Type B pancreatic cell (in vitro differentiated cells): ENCODE measurements at regions not wholly inside any gene's neighbourhood (a gene's known extent, or its start where the extent isn't known, plus 50 kb on each side); places are given as distances from the start of the nearest gene placed in this dataset.
"Not testable (repeated sequence)": the region's sequence is repeated elsewhere in the genome, so short reads cannot be mapped to it uniquely, and the experiment has no call there.

ENCODE experiments used
- DNase-seq: peaks from one replicate; pipeline ENCODE4 v3.0.0; 2021; ENCODE audit warnings: mixed read lengths; ENCODE audit not compliant: unreplicated experiment; ENCODE audit errors: extremely low spot score
- H3K27ac Mint-ChIP-seq: 2 replicates; pipeline ENCODE4 v1.8.0; 2021; ENCODE audit warnings: mild to moderate bottlenecking, mixed read lengths
- H3K27me3 Mint-ChIP-seq: 2 replicates; pipeline ENCODE4 v1.8.0; 2021; ENCODE audit warnings: mixed read lengths
- H3K36me3 Mint-ChIP-seq: 2 replicates; pipeline ENCODE4 v1.8.0; 2021; ENCODE audit warnings: mixed read lengths
- H3K4me1 Mint-ChIP-seq: one replicate; pipeline ENCODE4 v1.8.0; 2021; ENCODE audit warnings: mixed read lengths; ENCODE audit not compliant: unreplicated experiment
- H3K4me3 Mint-ChIP-seq: 2 replicates; pipeline ENCODE4 v1.8.0; 2021; ENCODE audit warnings: mild to moderate bottlenecking, mixed read lengths
- H3K9me3 Mint-ChIP-seq: 2 replicates; pipeline ENCODE4 v1.8.0; 2021; ENCODE audit warnings: mixed read lengths
- CTCF ChIP-seq: fragments of 200-600 bp; sonication (generic); conservative IDR thresholded peaks from 2 replicates; pipeline ENCODE4 v1.5.0; 2021; ENCODE audit warnings: antibody characterized with exemption, mild to moderate bottlenecking

DNA sequence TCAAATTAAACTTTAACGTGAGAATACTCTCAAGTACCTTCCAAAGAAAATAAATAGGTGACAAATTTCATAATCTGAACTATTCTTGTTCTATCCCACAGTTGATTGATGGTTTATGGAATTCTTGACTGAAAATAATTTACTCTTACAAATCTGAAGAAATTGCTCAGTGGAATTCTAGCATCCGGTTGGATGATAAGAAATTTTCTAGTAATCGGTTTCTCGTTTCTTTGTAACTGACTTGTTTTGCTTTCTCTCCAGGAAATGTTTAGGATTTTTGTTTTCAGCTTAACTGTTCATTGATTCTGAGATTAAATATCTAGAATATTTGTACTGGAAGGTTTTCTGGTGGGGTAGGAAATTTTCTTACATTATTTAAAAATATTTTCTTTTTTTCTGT, 558.9 kb upstream of the ADAMTS5 start:
- H3K4me1 Mint-ChIP-seq, result no peaks in the 10 kb centered on the region
- H3K9me3 Mint-ChIP-seq, result peaks cover 4% of the 10 kb centered on the region
- no peak overlapping the region for H3K4me3 Mint-ChIP-seq
- no peak overlapping the region for H3K27ac Mint-ChIP-seq
- no peaks in the 10 kb centered on the region for H3K36me3 Mint-ChIP-seq
- DNase-seq, result no peak
- no peak for TF ChIP-seq CTCF
- no peaks in the 10 kb centered on the region for H3K27me3 Mint-ChIP-seq

GRCh38 chr21:27519361-27519760, 552.5 kb upstream of the ADAMTS5 start:
- Mint-ChIP-seq H3K4me3 (no peak overlapping the region), H3K4me1 (no peaks in the 10 kb centered on the region), H3K9me3 (no peaks in the 10 kb centered on the region), H3K27me3 (no peaks in the 10 kb centered on the region), H3K27ac (no peak overlapping the region), H3K36me3 (no peaks in the 10 kb centered on the region)
- no peak for DNase-seq
- TF ChIP-seq CTCF, result no peak

DNA sequence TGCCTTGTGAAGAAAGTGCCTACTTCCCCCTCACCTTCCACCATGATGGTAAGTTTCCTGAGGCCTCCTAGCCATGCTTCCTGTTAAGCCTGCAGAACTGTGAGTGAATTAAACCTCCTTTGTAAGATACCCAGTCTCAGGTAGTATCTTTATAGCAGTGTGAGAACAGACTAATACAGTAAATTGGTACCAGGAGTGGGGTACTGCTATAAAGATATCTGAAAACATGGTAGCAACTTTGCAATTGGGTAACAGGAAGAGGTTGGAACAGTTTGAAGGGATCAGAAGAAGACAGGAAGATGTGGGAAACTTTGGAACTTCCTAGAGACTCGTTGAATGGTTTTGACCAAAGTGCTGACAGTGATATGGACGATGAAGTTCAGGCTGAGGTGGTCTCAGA, 550.3 kb upstream of the ADAMTS5 start:
- not testable (repeated sequence) for H3K27ac Mint-ChIP-seq, H3K4me1 Mint-ChIP-seq, H3K27me3 Mint-ChIP-seq, H3K4me3 Mint-ChIP-seq, H3K36me3 Mint-ChIP-seq, H3K9me3 Mint-ChIP-seq, DNase-seq

- H3K36me3 Mint-ChIP-seq, result no peaks in the 10 kb centered on the region
- no peaks in the 10 kb centered on the region for H3K27me3 Mint-ChIP-seq
- DNase-seq, result no peak
- no peak overlapping the region for H3K4me3 Mint-ChIP-seq
- no peak for TF ChIP-seq CTCF
- peaks cover 3% of the 10 kb centered on the region for H3K9me3 Mint-ChIP-seq
- H3K27ac Mint-ChIP-seq, result no peak overlapping the region
- H3K4me1 Mint-ChIP-seq, result no peaks in the 10 kb centered on the region
Measured at GRCh38 chr21:27515676-27516075, 548.8 kb upstream of the ADAMTS5 start.

DNA sequence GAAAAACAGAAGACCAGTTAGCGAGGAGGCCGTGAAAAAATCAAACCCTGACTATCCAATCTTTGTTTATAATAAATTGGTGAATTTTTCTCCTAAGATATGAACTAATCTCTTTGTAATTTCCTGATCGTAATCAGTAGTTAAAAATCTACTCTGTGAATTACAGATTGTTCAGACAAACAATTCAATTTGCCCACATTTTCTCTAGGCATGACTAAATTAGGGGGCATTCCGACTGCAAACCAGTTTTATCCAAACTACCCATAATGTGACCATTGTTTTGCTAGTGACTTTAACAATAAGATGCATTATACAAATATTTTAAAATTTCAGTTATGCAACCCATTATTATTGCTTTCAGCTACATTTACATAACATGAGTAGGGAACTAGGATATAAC, 546.9 kb upstream of the ADAMTS5 start:
- Mint-ChIP-seq H3K27me3 (no peaks in the 10 kb centered on the region), H3K36me3 (no peaks in the 10 kb centered on the region), H3K9me3 (peaks cover 4% of the 10 kb centered on the region), H3K4me1 (no peaks in the 10 kb centered on the region), H3K27ac (no peak overlapping the region), H3K4me3 (no peak overlapping the region)
- no peak for DNase-seq
- TF ChIP-seq CTCF, result no peak

DNA sequence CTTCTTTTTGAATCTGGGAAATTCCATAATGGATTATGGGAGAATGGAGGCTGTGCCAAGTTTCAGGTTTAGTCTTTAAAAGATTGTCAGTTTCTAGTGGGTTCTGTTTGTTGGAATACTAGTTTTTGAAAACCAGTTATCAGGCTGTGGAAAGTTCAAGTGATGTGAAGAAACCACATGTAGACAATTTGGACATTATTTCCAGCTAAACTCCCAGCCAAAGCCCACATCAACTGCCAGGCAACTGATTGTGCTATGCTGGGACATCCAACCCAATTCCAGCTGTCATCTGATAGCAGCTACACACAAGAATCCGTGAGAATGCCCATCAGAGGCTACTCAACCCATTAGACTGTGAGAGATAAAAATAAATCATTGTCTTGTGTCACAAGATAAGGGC, 546.1 kb upstream of the ADAMTS5 start:
- no peak overlapping the region for H3K27ac Mint-ChIP-seq
- H3K36me3 Mint-ChIP-seq, result no peaks in the 10 kb centered on the region
- no peak for DNase-seq
- H3K4me1 Mint-ChIP-seq, result no peaks in the 10 kb centered on the region
- H3K4me3 Mint-ChIP-seq, result no peak overlapping the region
- peaks cover 4% of the 10 kb centered on the region for H3K9me3 Mint-ChIP-seq
- H3K27me3 Mint-ChIP-seq, result no peaks in the 10 kb centered on the region
- no peak for TF ChIP-seq CTCF
